Kidney epithelial cell (primary cell): ENCODE measurements at regions not wholly inside any gene's neighbourhood (a gene's known extent, or its start where the extent isn't known, plus 50 kb on each side); places are given as distances from the start of the nearest gene placed in this dataset.
A peak's percentile ranks its signal among the peaks of the same experiment; 100 is the strongest.

Source experiments
- DNase-seq: peaks from one replicate; pipeline ENCODE4 v3.0.0-alpha.2; 2010; ENCODE audit warnings: low read depth
- H3K27me3 ChIP-seq: 2 replicates; pipeline ENCODE4 v1.6.0; 2011; ENCODE audit warnings: low read length; ENCODE audit not compliant: control insufficient read depth, insufficient read depth
- H3K36me3 ChIP-seq: 2 replicates; pipeline ENCODE4 v1.5.1; 2011; ENCODE audit warnings: low read length; ENCODE audit not compliant: control insufficient read depth, insufficient read depth
- H3K4me3 ChIP-seq: 2 replicates; pipeline ENCODE4 v1.5.1; 2011; ENCODE audit warnings: low read depth, mild to moderate bottlenecking, control low read depth, low read length
- TF ChIP-seq, protein P1 (sequence below): IDR thresholded peaks from 2 replicates; pipeline ENCODE4 v1.5.1; 2011; ENCODE audit warnings: mild to moderate bottlenecking, moderate library complexity, low read length, control low read depth, inconsistent platforms; ENCODE audit not compliant: insufficient read depth, poor library complexity, severe bottlenecking

DNA sequence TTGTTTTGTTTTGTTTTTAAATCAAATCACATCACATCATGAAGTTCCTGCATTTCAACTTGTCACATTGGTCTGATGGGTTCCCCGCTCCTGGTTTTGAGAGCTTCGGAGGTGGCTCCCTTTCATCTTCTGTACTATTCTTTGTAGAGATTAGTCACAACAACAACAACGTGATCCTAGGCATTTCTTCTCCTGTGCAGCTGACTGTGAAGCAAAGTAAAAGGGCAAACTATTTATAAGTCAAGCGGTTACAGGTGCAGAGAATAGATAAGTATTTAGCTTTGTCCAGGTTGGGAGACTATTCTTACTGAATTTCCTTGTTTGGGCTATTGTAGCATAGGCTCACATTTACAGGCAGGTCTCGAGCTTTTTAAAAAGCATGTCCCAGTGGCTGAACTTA is 197.7 kb upstream of the CDKN2B start:
- TF ChIP-seq, protein P1, sequence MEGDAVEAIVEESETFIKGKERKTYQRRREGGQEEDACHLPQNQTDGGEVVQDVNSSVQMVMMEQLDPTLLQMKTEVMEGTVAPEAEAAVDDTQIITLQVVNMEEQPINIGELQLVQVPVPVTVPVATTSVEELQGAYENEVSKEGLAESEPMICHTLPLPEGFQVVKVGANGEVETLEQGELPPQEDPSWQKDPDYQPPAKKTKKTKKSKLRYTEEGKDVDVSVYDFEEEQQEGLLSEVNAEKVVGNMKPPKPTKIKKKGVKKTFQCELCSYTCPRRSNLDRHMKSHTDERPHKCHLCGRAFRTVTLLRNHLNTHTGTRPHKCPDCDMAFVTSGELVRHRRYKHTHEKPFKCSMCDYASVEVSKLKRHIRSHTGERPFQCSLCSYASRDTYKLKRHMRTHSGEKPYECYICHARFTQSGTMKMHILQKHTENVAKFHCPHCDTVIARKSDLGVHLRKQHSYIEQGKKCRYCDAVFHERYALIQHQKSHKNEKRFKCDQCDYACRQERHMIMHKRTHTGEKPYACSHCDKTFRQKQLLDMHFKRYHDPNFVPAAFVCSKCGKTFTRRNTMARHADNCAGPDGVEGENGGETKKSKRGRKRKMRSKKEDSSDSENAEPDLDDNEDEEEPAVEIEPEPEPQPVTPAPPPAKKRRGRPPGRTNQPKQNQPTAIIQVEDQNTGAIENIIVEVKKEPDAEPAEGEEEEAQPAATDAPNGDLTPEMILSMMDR, result no peak
- DNase-seq, result no peak
- no peak overlapping the region for H3K4me3 ChIP-seq
- H3K36me3 ChIP-seq, result no peaks in the 10 kb centered on the region
- no peaks in the 10 kb centered on the region for H3K27me3 ChIP-seq

DNA sequence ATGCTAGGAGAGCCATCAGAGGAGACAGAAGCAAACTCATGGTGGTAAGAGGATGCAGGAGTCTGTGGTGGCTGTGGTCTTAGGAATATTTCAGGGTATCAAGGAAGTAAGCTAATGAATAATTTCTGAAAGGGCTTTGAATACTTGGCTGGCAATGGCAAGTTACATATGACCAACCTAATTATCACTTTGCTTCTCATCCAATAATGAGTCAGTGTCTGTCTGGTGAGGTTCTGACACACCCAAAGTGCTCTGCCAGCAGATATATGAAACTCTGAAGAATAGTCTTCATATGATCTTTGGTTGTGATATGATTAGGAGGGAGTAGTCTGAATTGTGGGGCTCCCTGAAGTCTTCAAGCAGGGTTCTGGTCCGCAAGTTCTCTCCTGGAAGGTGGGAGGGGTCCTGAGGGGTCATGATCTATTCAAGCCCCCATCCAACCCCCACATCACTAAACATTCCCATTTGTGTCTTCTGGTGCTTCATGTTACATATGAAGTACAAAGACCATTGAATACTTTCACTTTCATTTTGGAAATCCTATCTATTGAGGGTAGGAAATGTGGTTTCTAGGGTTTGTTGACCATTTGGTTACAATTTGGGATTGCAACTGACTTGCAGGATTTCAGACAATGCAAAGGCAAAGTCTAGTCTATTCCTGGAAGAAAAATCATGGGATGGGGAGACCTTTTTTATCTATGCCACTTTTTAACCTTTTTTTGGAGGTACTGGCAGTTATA is 199.9 kb upstream of the CDKN2B start:
- DNase-seq, result no peak
- H3K36me3 ChIP-seq, result no peaks in the 10 kb centered on the region
- TF ChIP-seq, protein P1, result no peak
- H3K4me3 ChIP-seq, result no peak overlapping the region
- no peaks in the 10 kb centered on the region for H3K27me3 ChIP-seq

DNA sequence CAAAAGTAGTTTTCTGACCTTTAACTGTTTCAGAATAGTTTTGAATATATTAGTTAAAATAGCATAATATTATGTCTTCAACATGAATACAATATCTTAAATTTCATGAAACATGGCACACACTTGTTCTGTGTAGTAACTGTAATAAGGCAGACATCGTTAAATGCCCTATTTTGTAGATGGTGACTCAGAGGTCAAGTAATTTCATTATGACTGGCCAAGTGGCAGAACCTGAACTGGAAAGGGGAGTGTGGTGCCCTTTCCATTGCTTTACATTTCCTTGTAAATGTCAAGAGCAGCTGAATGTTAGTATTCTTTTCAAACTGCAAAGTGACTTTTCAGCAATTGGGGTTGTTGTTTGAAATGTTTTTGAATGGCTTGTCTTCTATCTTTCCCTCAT is 201.2 kb upstream of the CDKN2B start:
- no peaks in the 10 kb centered on the region for H3K36me3 ChIP-seq
- no peak for DNase-seq
- no peaks in the 10 kb centered on the region for H3K27me3 ChIP-seq
- H3K4me3 ChIP-seq, result no peak overlapping the region
- TF ChIP-seq, protein P1, result no peak

DNA sequence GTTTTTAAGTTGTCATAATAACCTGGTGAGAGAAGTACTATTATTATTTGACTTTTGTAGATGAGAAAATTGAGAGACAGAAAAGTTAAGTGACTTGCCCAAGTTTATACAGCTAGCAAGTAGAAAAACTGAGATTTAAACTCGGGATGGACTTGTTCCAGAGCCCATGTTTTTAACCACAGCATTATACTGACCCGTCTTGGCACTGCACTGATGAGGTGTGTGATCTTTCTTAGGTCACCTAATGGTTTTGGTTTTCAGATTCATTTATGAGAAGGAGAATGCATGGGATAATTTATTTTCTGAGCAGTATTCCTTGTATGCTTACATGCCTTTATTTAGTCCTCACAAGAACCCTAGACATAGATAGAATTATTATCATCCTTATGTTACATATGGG is 201.8 kb upstream of the CDKN2B start:
- no peaks in the 10 kb centered on the region for H3K36me3 ChIP-seq
- H3K27me3 ChIP-seq, result no peaks in the 10 kb centered on the region
- DNase-seq, result no peak
- TF ChIP-seq, protein P1, result no peak
- H3K4me3 ChIP-seq, result no peak overlapping the region

DNA sequence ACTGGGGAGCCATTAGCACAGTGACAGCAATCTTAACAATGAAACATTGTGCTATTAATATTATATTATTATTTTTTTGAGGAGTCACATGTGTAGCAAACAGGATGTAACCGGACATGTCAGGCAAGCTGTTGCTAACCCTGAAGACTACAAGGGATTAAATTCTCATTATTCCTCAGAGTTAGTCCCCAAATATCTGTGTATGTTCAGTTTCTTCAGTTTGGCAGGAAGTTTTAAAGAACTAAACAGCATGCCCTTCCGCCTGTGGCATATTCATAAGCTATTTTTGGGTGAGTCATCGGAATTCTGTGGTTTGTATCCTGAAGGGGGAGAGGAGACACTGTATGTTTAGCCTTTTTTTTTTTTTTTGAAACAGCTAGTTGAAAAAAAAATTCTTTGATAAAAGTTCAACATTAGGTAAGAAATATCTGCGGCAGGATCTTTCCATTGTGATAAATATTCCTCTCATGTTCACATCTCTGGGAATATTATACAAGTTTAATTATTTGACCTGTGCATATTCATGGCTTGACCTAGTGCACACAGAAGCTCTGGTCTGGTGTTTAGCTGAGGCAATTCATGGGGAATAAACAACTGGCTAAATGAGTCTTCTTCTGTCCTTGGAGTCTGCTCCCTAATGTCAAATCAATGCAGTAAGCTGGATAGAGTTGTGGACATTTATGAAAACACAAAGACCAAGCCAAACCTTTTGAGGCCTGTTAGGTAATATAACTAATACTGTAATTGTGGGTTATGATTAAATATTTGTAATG is 202.7 kb upstream of the CDKN2B start:
- TF ChIP-seq, protein P1, result no peak
- Histone ChIP-seq H3K4me3 (no peak overlapping the region), H3K36me3 (no peaks in the 10 kb centered on the region), H3K27me3 (no peaks in the 10 kb centered on the region)
- DNase-seq, result peak; percentile 73

DNA sequence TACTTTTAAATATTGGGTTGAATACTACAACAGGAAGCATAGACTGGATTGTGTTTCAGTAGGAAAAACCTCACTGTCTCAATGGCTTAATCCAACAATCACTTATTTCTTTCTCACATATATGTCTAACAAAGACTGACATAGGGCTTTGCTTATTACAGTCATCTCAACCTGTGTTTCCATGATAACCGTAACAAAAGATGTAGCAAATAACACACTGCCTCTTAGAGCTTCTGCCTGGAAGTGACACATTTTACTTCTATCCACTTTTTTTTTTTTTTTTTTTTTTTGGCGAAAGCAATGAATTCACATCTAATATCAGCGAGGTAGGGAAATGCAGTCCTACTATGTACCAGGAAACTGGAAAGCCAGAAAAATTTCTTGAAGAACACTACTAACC is 204.9 kb upstream of the CDKN2B start:
- TF ChIP-seq, protein P1, result no peak
- H3K27me3 ChIP-seq, result no peaks in the 10 kb centered on the region
- DNase-seq, result no peak

More for the DNA sequence above, 204.9 kb upstream of the CDKN2B start:
- H3K4me3 ChIP-seq, result no peak overlapping the region
- H3K36me3 ChIP-seq, result no peaks in the 10 kb centered on the region
